Epithelial cell of esophagus (primary cell): ENCODE measurements at regions not wholly inside any gene's neighbourhood (a gene's known extent, or its start where the extent isn't known, plus 50 kb on each side); places are given as distances from the start of the nearest gene placed in this dataset.

Experiments
- DNase-seq: peaks from one replicate; pipeline ENCODE4 v3.0.0; 2010; ENCODE audit warnings: low read depth
- H3K4me3 ChIP-seq: 2 replicates; pipeline ENCODE4 v1.5.1; 2011; ENCODE audit warnings: mild to moderate bottlenecking, low read length, control low read depth
- CTCF ChIP-seq: IDR thresholded peaks from 2 replicates; pipeline ENCODE4 v1.5.1; 2011; ENCODE audit warnings: low read depth, mild to moderate bottlenecking, low read length, control low read depth, inconsistent platforms; ENCODE audit not compliant: insufficient read depth; ENCODE audit errors: missing control alignments

- TF ChIP-seq CTCF: no peak
- no peak overlapping the region for H3K4me3 ChIP-seq
- no peak for DNase-seq
These were observed 541.5 kb downstream of the AMY1C start for GRCh38 chr1:104291156-104291555.

GRCh38 chr1:104294259-104294658 lies 544.6 kb downstream of the AMY1C start:
- H3K4me3 ChIP-seq: no peak overlapping the region
- DNase-seq: no peak
- no peak for TF ChIP-seq CTCF

DNA sequence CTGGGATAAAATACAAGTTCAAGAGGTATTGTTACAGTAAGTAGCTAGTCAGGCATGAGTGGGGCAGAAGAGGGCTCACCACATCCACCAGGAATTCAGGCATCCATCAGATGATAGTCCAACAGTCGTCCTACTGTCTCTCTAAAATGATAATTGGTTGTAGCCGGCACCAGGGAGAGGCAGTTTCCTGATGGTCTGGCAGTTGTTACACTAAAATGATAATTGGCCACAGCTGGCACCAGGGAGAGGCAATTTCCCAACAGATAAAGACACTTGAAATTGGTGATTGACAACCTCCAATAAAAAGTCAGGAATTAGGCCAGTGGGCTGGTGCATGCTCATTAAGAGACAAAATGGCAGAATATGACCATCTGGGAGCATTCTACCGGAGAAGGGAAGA lies 545.8 kb downstream of the AMY1C start:
- DNase-seq: no peak
- no peak for TF ChIP-seq CTCF
- no peak overlapping the region for H3K4me3 ChIP-seq

DNA sequence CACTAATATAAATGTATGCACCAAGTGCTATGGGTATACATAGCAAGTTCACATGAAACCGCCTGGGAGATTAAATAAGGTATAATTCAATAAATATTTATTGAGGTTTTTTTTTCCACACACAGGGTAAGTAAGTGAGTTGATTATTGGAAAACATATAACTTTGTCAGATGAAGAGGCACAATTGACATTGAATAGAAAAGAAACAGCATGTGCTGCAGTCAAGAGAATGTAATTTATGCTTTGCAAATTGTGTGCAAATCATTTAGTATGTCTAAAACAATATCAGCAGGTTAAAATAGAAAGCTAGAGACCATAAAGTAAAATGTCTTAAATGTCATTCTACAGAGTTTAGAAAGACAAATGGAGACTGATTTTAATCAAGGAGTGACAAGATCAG lies 560.0 kb downstream of the AMY1C start:
- no peak for TF ChIP-seq CTCF
- DNase-seq: no peak
- H3K4me3 ChIP-seq: no peak overlapping the region

- DNase-seq: no peak
- no peak overlapping the region for H3K4me3 ChIP-seq
- no peak for TF ChIP-seq CTCF
These were observed 566.1 kb downstream of the AMY1C start for GRCh38 chr1:104315823-104316222.

DNA sequence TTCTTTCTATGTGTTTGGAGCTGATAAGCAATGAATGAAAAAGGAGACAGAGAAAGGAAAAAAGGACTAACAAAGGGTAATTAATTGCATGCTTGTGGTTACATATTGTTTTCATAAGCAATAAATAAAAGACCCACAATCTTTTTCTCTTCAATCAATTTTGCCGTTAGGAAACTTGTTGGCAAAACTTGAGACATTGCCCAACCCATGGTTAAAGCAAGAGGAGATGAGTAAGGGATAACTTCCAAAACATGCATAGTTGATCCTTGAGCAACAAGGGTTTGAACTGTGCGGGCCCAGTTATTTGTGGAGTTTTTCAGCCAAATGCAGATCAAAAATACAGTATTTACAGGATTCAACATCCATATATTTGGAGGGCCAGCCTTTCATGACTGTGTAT lies 572.4 kb downstream of the AMY1C start:
- TF ChIP-seq CTCF: no peak
- no peak overlapping the region for H3K4me3 ChIP-seq
- DNase-seq: no peak

- no peak for DNase-seq
- no peak overlapping the region for H3K4me3 ChIP-seq
- no peak for TF ChIP-seq CTCF
These were observed 579.6 kb downstream of the AMY1C start for GRCh38 chr1:104329278-104329677.
